ENCODE measurements at regions not wholly inside any gene's neighbourhood (a gene's known extent, or its start where the extent isn't known, plus 50 kb on each side); places are given as distances from the start of the nearest gene placed in this dataset.

- H3K27ac ChIP-seq (ENCODE audit: low read depth in 1 of 2, low read length in 2 of 2) = no peak overlapping the region
- H3K9ac ChIP-seq (ENCODE audit: insufficient read depth, low read length, poor library complexity, severe bottlenecking) = no peak overlapping the region
- H3K4me2 ChIP-seq (replicated peaks; ENCODE audit: extremely low read depth, low read length, poor library complexity, severe bottlenecking) = no peak overlapping the region
- peaks cover 6 to 12% (median 10%) of the 10 kb centered on the region in 7 donors for H3K9me3 Mint-ChIP-seq
- peaks cover 2% of the 10 kb centered on the region for H3K4me1 Mint-ChIP-seq
- H3K36me3 ChIP-seq (replicated peaks in 1 of 2; ENCODE audit: control insufficient read depth in 1 of 2, insufficient read depth in 2 of 2, low read length in 2 of 2) = no peaks in the 10 kb centered on the region
- no peak overlapping the region for H3K27ac Mint-ChIP-seq
- TF ChIP-seq CTCF (IDR thresholded peaks at IDR 0.05) = no peak
- intact Hi-C loops (cut with micrococcal nuclease) = no loop called here
- no peaks in the 10 kb centered on the region for H3K36me3 Mint-ChIP-seq
- H3K4me3 Mint-ChIP-seq = no peak overlapping the region
- H3K4me1 ChIP-seq (ENCODE audit: control insufficient read depth in 1 of 2, insufficient read depth in 2 of 2, low read length in 2 of 2) = no peaks in the 10 kb centered on the region
- H3K9me3 ChIP-seq (replicated peaks in 1 of 2; ENCODE audit: control insufficient read depth in 1 of 2, insufficient read depth in 1 of 2, low read length in 2 of 2) = peaks cover 0 to 7% of the 10 kb centered on the region in 2 donors
- H3K79me2 ChIP-seq (ENCODE audit: insufficient read depth, low read length) = no peaks in the 10 kb centered on the region
- H4K20me1 ChIP-seq (ENCODE audit: insufficient read depth, low read length) = no peaks in the 10 kb centered on the region
- no peak overlapping the region for H2AFZ ChIP-seq (ENCODE audit: insufficient read depth, low read depth, low read length, poor library complexity, severe bottlenecking)
- no peaks in the 10 kb centered on the region for H3K27me3 ChIP-seq (ENCODE audit: control insufficient read depth in 2 of 2, insufficient read depth in 2 of 2, low read length in 2 of 2)
- WGBS (ENCODE audit: insufficient coverage) = 95% methylated on average over 5 of the region's 8 CpGs
- no peak for DNase-seq
- no peak overlapping the region for H3K4me3 ChIP-seq (replicated peaks in 1 of 3; ENCODE audit: low read depth in 2 of 3, low read length in 3 of 3)
- H3K27me3 Mint-ChIP-seq (ENCODE audit: low read depth in 3 of 3) = peaks cover 0 to 2% (median 0%) of the 10 kb centered on the region in 3 donors
Observed at GRCh38 chr7:41438705-41439514, 264.0 kb downstream of the INHBA start.

GRCh38 chr7:41437257-41438196 lies 265.4 kb downstream of the INHBA start:
- no peaks in the 10 kb centered on the region for H3K36me3 ChIP-seq (replicated peaks in 1 of 2; ENCODE audit: control insufficient read depth in 1 of 2, insufficient read depth in 2 of 2, low read length in 2 of 2)
- H4K20me1 ChIP-seq (ENCODE audit: insufficient read depth, low read length) = no peaks in the 10 kb centered on the region
- peaks cover 0 to 7% of the 10 kb centered on the region in 2 donors for H3K9me3 ChIP-seq (replicated peaks in 1 of 2; ENCODE audit: control insufficient read depth in 1 of 2, insufficient read depth in 1 of 2, low read length in 2 of 2)
- no peak overlapping the region for H3K9ac ChIP-seq (ENCODE audit: insufficient read depth, low read length, poor library complexity, severe bottlenecking)
- H3K27me3 ChIP-seq (ENCODE audit: control insufficient read depth in 2 of 2, insufficient read depth in 2 of 2, low read length in 2 of 2) = no peaks in the 10 kb centered on the region
- Mint-ChIP-seq H3K9me3 (peaks cover 6 to 15% (median 10%) of the 10 kb centered on the region in 7 donors), H3K4me1 (peaks cover 2% of the 10 kb centered on the region), H3K27ac (no peak overlapping the region), H3K27me3 (ENCODE audit: low read depth in 3 of 3) (peaks cover 0 to 2% (median 0%) of the 10 kb centered on the region in 3 donors), H3K4me3 (no peak overlapping the region), H3K36me3 (no peaks in the 10 kb centered on the region)
- no peak overlapping the region for H2AFZ ChIP-seq (ENCODE audit: insufficient read depth, low read depth, low read length, poor library complexity, severe bottlenecking)
- TF ChIP-seq CTCF (IDR thresholded peaks at IDR 0.05) = no peak
- no peak overlapping the region for H3K4me3 ChIP-seq (replicated peaks in 1 of 3; ENCODE audit: low read depth in 2 of 3, low read length in 3 of 3)
- intact Hi-C loops (cut with micrococcal nuclease) = no loop called here
- WGBS (ENCODE audit: insufficient coverage) = 91% methylated on average over 6 of the region's 10 CpGs
- no peak for DNase-seq
- H3K27ac ChIP-seq (ENCODE audit: low read depth in 1 of 2, low read length in 2 of 2) = no peak overlapping the region
- H3K4me1 ChIP-seq (ENCODE audit: control insufficient read depth in 1 of 2, insufficient read depth in 2 of 2, low read length in 2 of 2) = no peaks in the 10 kb centered on the region
- H3K4me2 ChIP-seq (replicated peaks; ENCODE audit: extremely low read depth, low read length, poor library complexity, severe bottlenecking) = no peak overlapping the region
- no peaks in the 10 kb centered on the region for H3K79me2 ChIP-seq (ENCODE audit: insufficient read depth, low read length)

All from CD14-positive monocyte (primary cell).